A549 (cell line): ENCODE measurements at regions not wholly inside any gene's neighbourhood (a gene's known extent, or its start where the extent isn't known, plus 50 kb on each side); places are given as distances from the start of the nearest gene placed in this dataset.

Experiments
- ATAC-seq, 2 experiments: fragments of 200-7000 bp in 1 of 2; fragments of >200 bp in 1 of 2; cut with Nextera tagmentation in 1 of 2; cut with Tn5 transposase in 1 of 2; 3 replicates each; pipeline versions ENCODE4 v1.8.0 to v1.9.1; 2018 to 2020; ENCODE audit warnings: mild to moderate bottlenecking in 1 of 2, moderate library complexity in 1 of 2
- CTCF ChIA-PET: fragments of 300-600 bp; sonication (Branson Sonifier 250); formaldehyde crosslinking; extraction: SDS; loops from one replicate; lab custom pipeline; 2021; ENCODE audit warnings: antibody characterized with exemption, inconsistent platforms; lab: Yijun Ruan, JAX
- POLR2A ChIA-PET: fragments of 350-600 bp; formaldehyde crosslinking; extraction: SDS; loops from one replicate; lab custom pipeline; 2021; ENCODE audit warnings: antibody characterized with exemption, inconsistent platforms; lab: Yijun Ruan, JAX
- DNase-seq, 2 experiments: peaks; one replicate each; pipeline versions ENCODE4 v3.0.0 to v3.0.0-alpha.2; 2011 to 2016; ENCODE audit warnings: low read depth in 1 of 2, low spot score in 1 of 2
- FAIRE-seq: peaks from 2 replicates; lab custom pipeline; 2011; peaks lifted over from hg19 to GRCh38; lab: Jason Lieb, UNC
- H3K27ac ChIP-seq, 2 experiments: fragments of >200 bp; sonication (Bioruptor Twin); formaldehyde crosslinking; 3 replicates each; pipeline ENCODE4 v1.5.1; 2016 to 2017
- H3K4me1 ChIP-seq: fragments of >200 bp; sonication (Bioruptor Twin); formaldehyde crosslinking; 3 replicates; pipeline ENCODE4 v1.6.1; 2016
- H3K4me2 ChIP-seq: fragments of >200 bp; sonication (Bioruptor Twin); formaldehyde crosslinking; 3 replicates; pipeline ENCODE4 v1.6.1; 2016
- H3K4me3 ChIP-seq: fragments of >200 bp; sonication (Bioruptor Twin); formaldehyde crosslinking; 3 replicates; pipeline ENCODE4 v1.5.1; 2016
- H3K9me3 ChIP-seq: fragments of >200 bp; sonication (Bioruptor Twin); formaldehyde crosslinking; 3 replicates; pipeline ENCODE4 v1.6.1; 2016
- CBX2 ChIP-seq: fragments of 200-600 bp; sonication (generic); IDR thresholded peaks from 2 replicates; pipeline ENCODE4 v1.6.1; 2016; ENCODE audit warnings: low read depth, mild to moderate bottlenecking, borderline replicate concordance
- CBX8 ChIP-seq: fragments of 200-600 bp; sonication (generic); IDR thresholded peaks from 2 replicates; pipeline ENCODE4 v1.6.1; 2016
- CEBPB ChIP-seq, 2 experiments: fragments of >200 bp in 1 of 2; sonication (Bioruptor Twin) in 1 of 2; formaldehyde crosslinking in 1 of 2; IDR thresholded peaks; 2 replicates each; pipeline ENCODE4 v1.6.1; 2012 to 2016
- ELK1 ChIP-seq: fragments of 150-350 bp; IDR thresholded peaks from 2 replicates; pipeline ENCODE4 v1.6.1; 2014; ENCODE audit warnings: low read depth, mild to moderate bottlenecking, low read length
- EP300 ChIP-seq, 2 experiments: fragments of >200 bp; sonication (Bioruptor Twin); formaldehyde crosslinking; IDR thresholded peaks; 2 replicates in 1 of 2; 3 replicates in 1 of 2; pipeline ENCODE4 v1.6.1; 2016 to 2017
- GATA3 ChIP-seq: IDR thresholded peaks from 2 replicates; pipeline ENCODE4 v1.6.1; 2012; ENCODE audit warnings: borderline replicate concordance
- HEYL ChIP-seq: fragments of 250-450 bp; sonication (Bioruptor Pico); IDR thresholded peaks from 2 replicates; pipeline ENCODE4 v1.8.0; 2021; ENCODE audit warnings: mild to moderate bottlenecking, moderate library complexity
- HOXA7 ChIP-seq: fragments of 250-450 bp; sonication (Bioruptor Pico); IDR thresholded peaks from 2 replicates; pipeline ENCODE4 v1.5.0; 2020; ENCODE audit warnings: mild to moderate bottlenecking, moderate library complexity
- HOXB13 ChIP-seq: fragments of 250-450 bp; sonication (Bioruptor Pico); IDR thresholded peaks from 2 replicates; pipeline ENCODE4 v1.5.0; 2020; ENCODE audit warnings: low read depth, mild to moderate bottlenecking, moderate library complexity
- JUN ChIP-seq, 2 experiments: fragments of >200 bp; sonication (Bioruptor Twin); formaldehyde crosslinking; IDR thresholded peaks; 2 replicates in 1 of 2; 3 replicates in 1 of 2; pipeline ENCODE4 v1.6.1; 2016 to 2017
- KDM1A ChIP-seq: fragments of 200-600 bp; sonication (generic); IDR thresholded peaks from 2 replicates; pipeline ENCODE4 v1.6.1; 2016; ENCODE audit warnings: low read depth, mild to moderate bottlenecking
- MYC ChIP-seq: IDR thresholded peaks from 2 replicates; pipeline ENCODE4 v1.6.1; 2012; ENCODE audit warnings: mild to moderate bottlenecking, inconsistent platforms, low read length, improper control_type of control experiment, borderline replicate concordance
- NPAS2 ChIP-seq: fragments of 250-450 bp; sonication (Bioruptor Pico); IDR thresholded peaks from 2 replicates; pipeline ENCODE4 v1.8.0; 2022; ENCODE audit warnings: mild to moderate bottlenecking, moderate library complexity, borderline replicate concordance
- NR3C1 ChIP-seq: fragments of >200 bp; sonication (Bioruptor Twin); formaldehyde crosslinking; IDR thresholded peaks from 3 replicates; pipeline ENCODE4 v1.6.1; 2017
- POLR2A ChIP-seq: IDR thresholded peaks from 2 replicates; pipeline ENCODE4 v1.6.1; 2012; ENCODE audit warnings: mild to moderate bottlenecking, low read length
- RARB ChIP-seq: fragments of 250-450 bp; sonication (Bioruptor Pico); IDR thresholded peaks from 2 replicates; pipeline ENCODE4 v1.8.0; 2021; ENCODE audit warnings: mild to moderate bottlenecking, moderate library complexity
- TFCP2L1 ChIP-seq: fragments of 250-450 bp; sonication (Bioruptor Pico); IDR thresholded peaks from 2 replicates; pipeline ENCODE4 v1.5.0; 2021; ENCODE audit warnings: mild to moderate bottlenecking
- TP53 ChIP-seq: fragments of 250-450 bp; sonication (Bioruptor Pico); IDR thresholded peaks from 2 replicates; pipeline ENCODE4 v1.5.0; 2021; ENCODE audit warnings: mild to moderate bottlenecking, moderate library complexity
- USF2 ChIP-seq: fragments of 450-650 bp; IDR thresholded peaks from 2 replicates; pipeline ENCODE4 v1.6.1; 2014; ENCODE audit warnings: antibody characterized with exemption
- ZC3H11A ChIP-seq: fragments of 450-650 bp; IDR thresholded peaks from 2 replicates; pipeline ENCODE4 v1.6.1; 2014; ENCODE audit warnings: antibody characterized with exemption, mild to moderate bottlenecking
- ZSCAN20 ChIP-seq: fragments of 250-450 bp; sonication (Bioruptor Pico); IDR thresholded peaks from 2 replicates; pipeline ENCODE4 v1.8.0; 2022; ENCODE audit warnings: mild to moderate bottlenecking, moderate library complexity
- WGBS: methylation state at CpG from one replicate; pipeline ENCODE4 v1.1.6; 2017; ENCODE audit errors: missing lambda C conversion rate; 5-methylcytosine and 5-hydroxymethylcytosine counted together
- TF ChIP-seq, protein P1 (sequence below): fragments of 250-450 bp; sonication (Bioruptor Pico); IDR thresholded peaks from 2 replicates; pipeline ENCODE4 v1.5.0; 2020; ENCODE audit warnings: low read depth, mild to moderate bottlenecking, moderate library complexity
- TF ChIP-seq, protein P2 (sequence below): IDR thresholded peaks from 2 replicates; pipeline ENCODE4 v1.6.1; 2012

GRCh38 chr10:128963211-128964099, 503.6 kb upstream of the MGMT start:
- Histone ChIP-seq H3K4me2 (no peak overlapping the region), H3K9me3 (no peaks in the 10 kb centered on the region), H3K4me1 (no peaks in the 10 kb centered on the region), H3K4me3 (no peak overlapping the region), H3K27ac (no peak overlapping the region)
- FAIRE-seq (no peak), ATAC-seq (no peak), DNase-seq (no peak)
- ChIA-PET CTCF (no interaction called here), POLR2A (no interaction called here)
- TF ChIP-seq GATA3 (no peak), HOXB13 (CRISPR knock-in tag) (no peak), RARB (CRISPR knock-in tag) (no peak), JUN (IDR thresholded peaks at IDR 0.05) (no peak), ZC3H11A (no peak), NR3C1 (no peak), USF2 (no peak), HOXA7 (CRISPR knock-in tag) (no peak)
- TF ChIP-seq, protein P1, sequence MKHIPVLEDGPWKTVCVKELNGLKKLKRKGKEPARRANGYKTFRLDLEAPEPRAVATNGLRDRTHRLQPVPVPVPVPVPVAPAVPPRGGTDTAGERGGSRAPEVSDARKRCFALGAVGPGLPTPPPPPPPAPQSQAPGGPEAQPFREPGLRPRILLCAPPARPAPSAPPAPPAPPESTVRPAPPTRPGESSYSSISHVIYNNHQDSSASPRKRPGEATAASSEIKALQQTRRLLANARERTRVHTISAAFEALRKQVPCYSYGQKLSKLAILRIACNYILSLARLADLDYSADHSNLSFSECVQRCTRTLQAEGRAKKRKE, result no peak
- TF ChIP-seq, protein P2, sequence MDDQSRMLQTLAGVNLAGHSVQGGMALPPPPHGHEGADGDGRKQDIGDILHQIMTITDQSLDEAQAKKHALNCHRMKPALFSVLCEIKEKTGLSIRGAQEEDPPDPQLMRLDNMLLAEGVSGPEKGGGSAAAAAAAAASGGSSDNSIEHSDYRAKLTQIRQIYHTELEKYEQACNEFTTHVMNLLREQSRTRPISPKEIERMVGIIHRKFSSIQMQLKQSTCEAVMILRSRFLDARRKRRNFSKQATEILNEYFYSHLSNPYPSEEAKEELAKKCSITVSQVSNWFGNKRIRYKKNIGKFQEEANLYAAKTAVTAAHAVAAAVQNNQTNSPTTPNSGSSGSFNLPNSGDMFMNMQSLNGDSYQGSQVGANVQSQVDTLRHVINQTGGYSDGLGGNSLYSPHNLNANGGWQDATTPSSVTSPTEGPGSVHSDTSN, result no peak
- 17% methylated on average over 12 of the region's 12 CpGs for WGBS

GRCh38 chr10:128964100-128964403, 503.0 kb upstream of the MGMT start:
- no peak overlapping the region for H3K27ac ChIP-seq
- no peaks in the 10 kb centered on the region for H3K4me1 ChIP-seq
- DNase-seq (no peak), FAIRE-seq (no peak), ATAC-seq (no peak)
- 0% methylated on average over 3 of the region's 3 CpGs for WGBS
- ChIA-PET POLR2A (no interaction called here), CTCF (no interaction called here)
- H3K4me2 ChIP-seq, result no peak overlapping the region
- H3K9me3 ChIP-seq, result no peaks in the 10 kb centered on the region
- H3K4me3 ChIP-seq, result no peak overlapping the region
- no peak for TF ChIP-seq USF2
- TF ChIP-seq ZSCAN20 (CRISPR knock-in tag), result no peak
- no peak for TF ChIP-seq CEBPB (IDR thresholded peaks at IDR 0.05)
- no peak for TF ChIP-seq CBX8
- TF ChIP-seq ZC3H11A, result no peak
- TF ChIP-seq TP53 (CRISPR knock-in tag), result no peak
- TF ChIP-seq TFCP2L1 (CRISPR knock-in tag), result no peak
- TF ChIP-seq MYC, result no peak
- no peak for TF ChIP-seq CBX2

- H3K4me3 ChIP-seq, result no peak overlapping the region
- no peaks in the 10 kb centered on the region for H3K4me1 ChIP-seq
- no peak overlapping the region for H3K4me2 ChIP-seq
- no peaks in the 10 kb centered on the region for H3K9me3 ChIP-seq
- H3K27ac ChIP-seq, result no peak overlapping the region
- FAIRE-seq, result no peak
- CTCF ChIA-PET, result no interaction called here
- POLR2A ChIA-PET, result no interaction called here
- TF ChIP-seq NPAS2 (CRISPR knock-in tag) (no peak), POLR2A (no peak), ELK1 (no peak), EP300 (IDR thresholded peaks at IDR 0.05) (no peak), HEYL (CRISPR knock-in tag) (no peak), KDM1A (no peak)
- TF ChIP-seq, all 56 proteins: peak for 0
- ATAC-seq (no peak), DNase-seq (no peak)
- 2% methylated on average over 11 of the region's 11 CpGs for WGBS
Observed at GRCh38 chr10:128967980-128968756, 498.9 kb upstream of the MGMT start.
